NCI-H524 treated with DMSO at 0.1 percent for 48 hours (cell line): ENCODE measurements at regions not wholly inside any gene's neighbourhood (a gene's known extent, or its start where the extent isn't known, plus 50 kb on each side); places are given as distances from the start of the nearest gene placed in this dataset.

Experiments
- DNase-seq: peaks from one replicate; lab custom pipeline; 2025; lab: John Stamatoyannopoulos, UW

DNA sequence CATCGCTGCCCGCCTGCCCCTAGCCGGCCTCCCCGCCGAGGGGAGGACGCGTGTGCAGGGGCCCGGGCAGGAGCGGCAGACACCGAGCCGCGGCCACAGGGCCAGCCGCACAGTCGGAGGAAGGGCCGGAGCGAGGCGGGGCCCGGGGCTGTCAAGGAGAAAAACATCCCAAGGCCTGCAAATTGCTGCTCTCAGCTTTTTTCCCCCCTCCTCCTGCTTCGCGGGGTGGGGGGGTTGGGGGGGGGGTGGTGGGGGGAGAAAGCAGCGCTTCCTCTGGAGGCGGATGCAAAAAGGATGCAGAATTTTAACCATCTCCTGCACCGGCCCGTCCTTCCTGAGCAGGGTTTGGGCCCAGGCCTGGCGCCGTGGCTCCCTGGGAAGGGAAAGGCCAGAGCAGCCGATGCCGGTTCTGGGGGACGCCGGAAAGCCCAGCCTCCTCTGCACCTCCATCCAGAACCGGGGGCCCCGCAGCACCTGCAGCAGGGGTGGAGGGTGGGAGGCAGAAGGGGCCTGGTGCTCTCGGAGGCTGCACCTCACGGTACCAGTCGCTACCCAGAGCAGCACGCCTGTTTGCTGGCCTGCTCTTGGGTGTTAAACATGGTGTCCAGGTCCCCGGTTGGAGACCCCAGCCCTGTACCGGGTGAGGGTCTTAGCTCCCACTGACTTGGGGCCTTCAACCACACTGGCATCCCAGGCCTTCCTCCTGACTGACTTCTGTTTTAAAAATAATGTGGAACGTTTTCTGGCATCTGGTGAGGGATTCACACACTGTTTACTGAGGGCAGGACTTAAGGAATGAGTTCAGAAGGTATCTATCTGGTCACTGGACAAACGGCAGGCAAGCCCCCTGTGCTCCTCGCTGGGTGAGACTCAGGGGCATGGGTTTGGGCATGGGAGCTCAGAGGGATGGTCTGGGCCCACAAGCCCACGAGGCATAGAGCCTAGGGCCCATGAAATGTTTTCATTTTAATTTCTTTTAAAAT is 77.4 kb upstream of the WNT7B start:
- DNase-seq = no peak

DNA sequence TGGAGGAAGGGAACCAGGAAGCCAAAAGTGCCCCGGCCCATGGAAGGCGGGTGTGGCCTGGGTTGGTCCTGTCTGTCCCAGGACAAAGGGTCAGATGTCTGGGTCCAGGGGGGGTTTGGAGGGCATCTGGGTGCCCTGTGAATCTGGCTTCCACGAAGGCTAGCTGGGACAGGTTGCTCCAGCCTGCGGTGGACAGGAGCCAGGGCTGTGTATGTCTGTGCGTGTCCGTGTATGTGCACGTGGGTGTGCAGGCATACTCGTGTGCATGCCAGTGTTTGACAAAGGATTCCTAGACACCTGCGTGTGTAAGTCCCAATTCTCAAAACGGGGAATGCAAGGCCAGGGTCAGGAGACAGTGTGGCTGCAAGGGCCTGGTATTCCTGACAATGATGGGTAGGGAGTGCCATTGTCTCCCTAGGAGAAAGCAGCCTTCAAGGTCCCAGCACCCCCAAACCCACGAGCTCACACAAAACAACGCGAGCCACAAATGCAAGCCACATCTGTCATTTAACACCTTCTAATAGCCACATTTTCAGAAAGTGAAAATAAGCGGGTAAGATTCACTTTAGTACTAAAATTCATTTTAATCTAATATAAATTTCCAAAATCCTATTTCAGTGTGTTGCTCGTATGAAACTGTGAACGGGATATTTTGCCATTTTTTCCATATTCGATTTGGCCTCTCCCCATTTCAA is 78.4 kb upstream of the WNT7B start:
- no peak for DNase-seq

- DNase-seq = no peak
Measured at GRCh38 chr22:46055911-46056545, 79.1 kb upstream of the WNT7B start.

GRCh38 chr22:46056546-46057245 is 79.7 kb upstream of the WNT7B start:
- DNase-seq = no peak

GRCh38 chr22:46057246-46058090 is 80.5 kb upstream of the WNT7B start:
- no peak for DNase-seq

DNA sequence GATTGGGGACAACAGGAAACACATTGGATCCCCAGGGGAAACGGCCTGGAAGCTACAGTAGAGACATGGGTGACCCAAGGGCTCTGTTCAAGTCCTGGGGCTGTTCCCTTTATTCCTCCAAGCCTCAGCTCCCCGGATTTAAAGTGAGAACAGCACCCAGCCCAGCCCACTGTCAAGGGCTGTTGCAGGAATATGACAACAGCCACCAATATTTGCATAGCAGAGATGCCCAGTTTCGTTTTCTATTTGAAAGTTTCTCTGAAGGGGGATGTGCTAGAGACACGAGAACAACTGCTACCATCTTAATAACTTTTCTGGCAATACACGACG is 81.1 kb upstream of the WNT7B start:
- no peak for DNase-seq

- DNase-seq = no peak
Measured at GRCh38 chr22:46058591-46059519, 81.9 kb upstream of the WNT7B start.

GRCh38 chr22:46060292-46061123 is 83.5 kb upstream of the WNT7B start:
- no peak for DNase-seq

- DNase-seq = no peak
Measured at GRCh38 chr22:46061124-46061500, 84.2 kb upstream of the WNT7B start.

DNA sequence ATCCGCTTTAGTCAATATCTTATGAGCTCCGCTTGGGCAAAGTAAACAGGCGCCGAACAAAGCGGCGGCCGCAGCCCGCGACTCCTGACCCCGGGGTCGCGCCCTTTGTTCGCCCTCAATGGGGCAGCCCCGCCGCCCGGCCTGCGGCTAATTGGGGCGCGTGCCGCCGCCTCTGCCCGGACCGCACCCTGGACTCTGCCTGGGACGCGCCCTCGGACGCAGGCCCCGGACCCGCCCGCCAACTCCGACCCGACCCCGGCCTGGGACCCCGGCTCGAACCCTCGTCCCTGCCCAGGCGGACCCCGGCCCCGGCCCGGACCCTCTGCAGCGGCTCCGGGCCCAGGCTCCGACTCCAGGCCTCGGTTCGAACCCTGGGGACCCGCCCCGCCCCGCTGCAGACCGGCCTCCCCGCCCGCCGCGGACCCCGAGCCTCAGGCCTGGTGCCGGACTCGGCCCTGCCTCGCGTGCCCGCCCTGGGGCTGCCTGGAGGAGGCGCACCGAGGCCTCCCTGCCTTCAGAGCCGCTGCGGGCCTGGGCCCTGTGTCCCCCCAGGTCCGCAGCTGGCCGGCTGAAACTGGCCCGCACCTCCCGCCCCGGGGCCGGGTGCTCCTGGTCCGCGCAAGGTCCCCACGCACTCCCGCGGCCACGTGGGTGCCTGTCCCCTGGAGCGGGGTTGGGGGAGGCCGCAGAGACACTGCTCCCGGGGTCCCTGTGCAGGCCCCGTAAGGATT is 84.7 kb upstream of the WNT7B start:
- no peak for DNase-seq

GRCh38 chr22:46062232-46062615 is 85.3 kb upstream of the WNT7B start:
- no peak for DNase-seq

DNA sequence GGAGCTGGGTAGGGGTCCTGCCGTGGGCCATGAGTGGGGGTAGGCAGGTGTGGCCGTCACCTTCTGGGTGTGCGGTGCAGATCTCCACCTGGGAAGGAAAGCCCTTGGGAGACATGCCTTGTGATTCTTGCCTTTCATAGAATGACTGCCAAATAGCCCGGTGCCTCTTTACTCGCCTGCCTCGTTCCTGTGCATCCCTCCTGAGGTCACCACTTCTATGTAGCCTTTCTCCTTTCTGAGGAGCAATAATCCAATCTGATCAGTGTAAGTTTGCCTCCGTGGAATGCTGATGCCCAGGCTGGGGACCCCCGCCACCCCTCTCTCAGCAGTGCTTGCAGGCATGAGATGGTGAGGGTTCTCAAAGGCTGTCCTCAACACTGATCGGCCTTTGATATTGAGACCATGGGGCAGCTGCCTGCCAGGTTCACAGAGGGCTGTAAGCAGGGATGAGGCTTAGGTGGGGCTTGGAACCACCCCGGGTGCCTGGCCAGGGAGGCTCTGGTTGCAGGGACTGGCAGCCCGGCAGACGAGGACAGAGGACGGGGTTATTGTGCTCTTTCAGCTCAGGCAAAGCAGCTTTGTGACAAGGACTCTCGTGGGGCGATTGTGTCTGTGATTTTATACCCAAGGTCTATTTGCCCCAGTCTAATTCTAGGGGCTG is 86.1 kb upstream of the WNT7B start:
- no peak for DNase-seq

DNA sequence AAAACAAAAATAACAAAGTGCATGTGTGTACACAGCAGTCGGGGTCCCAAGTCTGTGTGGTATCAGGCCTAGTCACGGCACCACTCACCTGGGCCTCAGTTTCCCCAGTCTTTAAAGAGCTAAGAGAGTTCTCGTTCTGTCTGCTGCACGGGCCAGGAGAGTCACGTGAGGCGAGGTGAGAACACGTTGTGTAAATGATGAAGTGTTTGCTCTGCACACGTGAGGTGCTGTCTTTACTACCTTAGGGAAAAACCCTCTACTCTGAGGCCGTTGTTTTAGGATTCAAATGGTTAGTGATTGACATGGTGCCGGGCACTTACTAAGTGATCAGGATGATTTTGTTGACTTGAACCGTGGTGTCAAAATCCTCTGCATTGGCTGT is 86.5 kb upstream of the PPARA start:
- no peak for DNase-seq

- no peak for DNase-seq
Measured at GRCh38 chr22:46064228-46064965, 85.9 kb upstream of the PPARA start.

GRCh38 chr22:46064966-46065666 is 85.2 kb upstream of the PPARA start:
- no peak for DNase-seq

GRCh38 chr22:46065691-46066454 is 84.5 kb upstream of the PPARA start:
- no peak for DNase-seq
